ENCODE measurements at regions not wholly inside any gene's neighbourhood (a gene's known extent, or its start where the extent isn't known, plus 50 kb on each side); places are given as distances from the start of the nearest gene placed in this dataset.

DNA sequence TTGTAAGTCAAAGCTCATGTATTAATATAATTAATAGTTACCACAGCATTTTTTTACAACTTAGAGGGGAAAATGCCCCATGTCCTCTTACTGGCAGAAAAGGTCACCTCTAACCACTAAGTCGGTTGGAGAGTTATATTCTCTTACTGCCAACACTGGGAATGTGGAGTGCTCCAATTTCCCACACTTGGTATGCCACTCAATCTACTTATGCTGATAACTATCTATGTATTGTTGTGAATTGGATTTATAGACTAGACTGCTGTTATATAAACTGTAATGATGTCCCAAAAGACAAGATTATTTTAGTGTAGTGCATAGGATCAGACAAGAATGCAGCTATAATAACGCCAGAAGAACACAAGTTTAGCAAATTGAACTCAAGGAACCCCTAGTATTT is 2385.2 kb upstream of the C9orf72 start:
- no peak overlapping the region for H3K27ac ChIP-seq (ENCODE audit: low read depth, low read length)
- H4K20me1 ChIP-seq (replicated peaks in 1 of 2; ENCODE audit: control insufficient read depth in 1 of 2, insufficient read depth in 2 of 2, low read length in 2 of 2) = no peaks in the 10 kb centered on the region
- no peaks in the 10 kb centered on the region for H3K79me2 ChIP-seq (ENCODE audit: control insufficient read depth in 1 of 2, insufficient read depth in 2 of 2, low read length in 2 of 2)
- H2BK12ac ChIP-seq (ENCODE audit: low read depth, low read length) = no peak overlapping the region
- no peaks in the 10 kb centered on the region for H3K23me2 ChIP-seq (ENCODE audit: low read depth, low read length)
- no peak overlapping the region for H3K18ac ChIP-seq (ENCODE audit: extremely low read depth, low read length)
- DNase-seq (ENCODE audit: low read depth in 1 of 2, low spot score in 2 of 2) = no peak
- H3K23ac ChIP-seq (ENCODE audit: insufficient read length) = no peak overlapping the region
- H4K5ac ChIP-seq (ENCODE audit: insufficient read length, low read depth, low read length) = no peak overlapping the region
- H3K9me3 ChIP-seq (ENCODE audit: insufficient read depth in 2 of 2, low read depth in 1 of 2, low read length in 1 of 2) = no peaks in the 10 kb centered on the region
- 92% methylated on average over 2 of the region's 2 CpGs; no CpG with 5 or more reads in 1 of the 2 experiments for WGBS, 2 experiments (ENCODE audit: extremely low coverage in 1 of 2, insufficient coverage in 1 of 2, insufficient read length in 1 of 2, insufficient replicate concordance in 2 of 2, low coverage in 1 of 2, low lambda C conversion rate in 2 of 2, missing lambda C conversion rate in 1 of 2)
- H2BK20ac ChIP-seq (ENCODE audit: low read length) = no peak overlapping the region
- no peak overlapping the region for H2AFZ ChIP-seq (ENCODE audit: low read length)
- no peak overlapping the region for H2BK5ac ChIP-seq (ENCODE audit: low read depth, low read length)
- ChIA-PET CTCF (ENCODE audit: partially characterized antibody) (interaction anchor here (0.6 kb wide), 1 partner anchor 265 kb away, joined by 3 read pairs; no protein-coding TSS in a partner anchor), POLR2A (ENCODE audit: partially characterized antibody) (no interaction called here)
- H2AK5ac ChIP-seq (ENCODE audit: low read depth, low read length) = no peak overlapping the region
- H3K4me1 ChIP-seq (replicated peaks in 1 of 4; ENCODE audit: control insufficient read depth in 3 of 4, insufficient read depth in 4 of 4, low read length in 3 of 4) = no peaks in the 10 kb centered on the region
- no peak for FAIRE-seq
- H2BK120ac ChIP-seq (replicated peaks; ENCODE audit: low read depth, low read length) = no peak overlapping the region
- H2BK15ac ChIP-seq (ENCODE audit: low read length) = no peak overlapping the region
- no peak overlapping the region for H4K91ac ChIP-seq (replicated peaks; ENCODE audit: insufficient read length, low read length)
- no peak overlapping the region for H3K9ac ChIP-seq (replicated peaks in 1 of 4; ENCODE audit: extremely low read depth in 1 of 4, low read depth in 3 of 4, low read length in 3 of 4)
- no peak overlapping the region for H3K14ac ChIP-seq (ENCODE audit: insufficient read length)
- no peak overlapping the region for H3K56ac ChIP-seq (replicated peaks; ENCODE audit: insufficient read length, low read depth, low read length)
- no peak overlapping the region for H3K4me2 ChIP-seq (ENCODE audit: insufficient read depth in 1 of 2, low read depth in 2 of 2, low read length in 2 of 2)
- H3K79me1 ChIP-seq (ENCODE audit: low read depth, low read length) = no peaks in the 10 kb centered on the region
- no peak overlapping the region for H4K8ac ChIP-seq (ENCODE audit: extremely low read depth, insufficient read depth, low read length)
- no peak overlapping the region for H3K4ac ChIP-seq (replicated peaks; ENCODE audit: insufficient read length, low read depth, low read length)
- H3K4me3 ChIP-seq (ENCODE audit: extremely low read depth in 1 of 4, insufficient read depth in 2 of 4, low read depth in 3 of 4, low read length in 4 of 4) = no peak overlapping the region
- H3K27me3 ChIP-seq (replicated peaks in 1 of 4; ENCODE audit: control insufficient read depth in 3 of 4, extremely low read depth in 1 of 4, insufficient read depth in 3 of 4, low read length in 3 of 4) = no peaks in the 10 kb centered on the region
- no peaks in the 10 kb centered on the region for H3K36me3 ChIP-seq (ENCODE audit: control insufficient read depth in 2 of 4, insufficient read depth in 4 of 4, low read length in 3 of 4)
- TF ChIP-seq MAFK (IDR thresholded peaks at IDR 0.05; ENCODE audit: low read depth, low read length) (no peak), E2F6 (IDR thresholded peaks at IDR 0.05) (no peak), BRCA1 (IDR thresholded peaks at IDR 0.05; ENCODE audit: low read depth, low read length) (no peak), TAF7 (optimal IDR thresholded peaks at IDR 0.05; ENCODE audit: borderline replicate concordance, low read depth, low read length) (no peak), NRF1 (IDR thresholded peaks at IDR 0.05; ENCODE audit: low read depth, low read length) (no peak), CEBPB (IDR thresholded peaks at IDR 0.05; ENCODE audit: low read depth, low read length) (no peak), SAP30 (IDR thresholded peaks at IDR 0.05; ENCODE audit: insufficient read depth, insufficient replicate concordance, low read length) (no peak), CBX5 (IDR thresholded peaks at IDR 0.05; ENCODE audit: low read depth, low read length) (no peak), KDM1A (IDR thresholded peaks at IDR 0.05; ENCODE audit: borderline replicate concordance, low read length) (no peak), CHD1 (IDR thresholded peaks at IDR 0.05; ENCODE audit: low read depth, low read length) (no peak)
- TF ChIP-seq, protein P1, sequence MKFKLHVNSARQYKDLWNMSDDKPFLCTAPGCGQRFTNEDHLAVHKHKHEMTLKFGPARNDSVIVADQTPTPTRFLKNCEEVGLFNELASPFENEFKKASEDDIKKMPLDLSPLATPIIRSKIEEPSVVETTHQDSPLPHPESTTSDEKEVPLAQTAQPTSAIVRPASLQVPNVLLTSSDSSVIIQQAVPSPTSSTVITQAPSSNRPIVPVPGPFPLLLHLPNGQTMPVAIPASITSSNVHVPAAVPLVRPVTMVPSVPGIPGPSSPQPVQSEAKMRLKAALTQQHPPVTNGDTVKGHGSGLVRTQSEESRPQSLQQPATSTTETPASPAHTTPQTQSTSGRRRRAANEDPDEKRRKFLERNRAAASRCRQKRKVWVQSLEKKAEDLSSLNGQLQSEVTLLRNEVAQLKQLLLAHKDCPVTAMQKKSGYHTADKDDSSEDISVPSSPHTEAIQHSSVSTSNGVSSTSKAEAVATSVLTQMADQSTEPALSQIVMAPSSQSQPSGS (IDR thresholded peaks at IDR 0.05; ENCODE audit: low read length) = no peak
- TF ChIP-seq, protein P2, sequence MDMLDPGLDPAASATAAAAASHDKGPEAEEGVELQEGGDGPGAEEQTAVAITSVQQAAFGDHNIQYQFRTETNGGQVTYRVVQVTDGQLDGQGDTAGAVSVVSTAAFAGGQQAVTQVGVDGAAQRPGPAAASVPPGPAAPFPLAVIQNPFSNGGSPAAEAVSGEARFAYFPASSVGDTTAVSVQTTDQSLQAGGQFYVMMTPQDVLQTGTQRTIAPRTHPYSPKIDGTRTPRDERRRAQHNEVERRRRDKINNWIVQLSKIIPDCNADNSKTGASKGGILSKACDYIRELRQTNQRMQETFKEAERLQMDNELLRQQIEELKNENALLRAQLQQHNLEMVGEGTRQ (IDR thresholded peaks at IDR 0.05; ENCODE audit: low read length) = no peak
